CD14-positive monocyte (primary cell): ENCODE measurements at regions not wholly inside any gene's neighbourhood (a gene's known extent, or its start where the extent isn't known, plus 50 kb on each side); places are given as distances from the start of the nearest gene placed in this dataset.

ENCODE experiments used
- DNase-seq, 3 donors: peaks; one replicate each; pipeline ENCODE4 v3.0.0-alpha.2; 2011 to 2022
- H2AFZ ChIP-seq: 2 replicates; pipeline ENCODE4 v1.6.0; 2012; ENCODE audit warnings: mild to moderate bottlenecking, low read depth, low read length, inconsistent platforms; ENCODE audit not compliant: insufficient read depth, poor library complexity, severe bottlenecking
- H3K27ac ChIP-seq, 2 donors: 1 replicate in 1 of 2; 2 replicates in 1 of 2; pipeline ENCODE4 v1.5.1; 2012 to 2013; ENCODE audit warnings: low read length in 2 of 2, control low read depth in 1 of 2, inconsistent platforms in 1 of 2, low read depth in 1 of 2, mild to moderate bottlenecking in 1 of 2
- H3K27me3 ChIP-seq, 2 donors: one replicate each; pipeline versions ENCODE4 v1.6.0 to v1.6.1; 2011 to 2013; ENCODE audit warnings: low read length in 2 of 2; ENCODE audit not compliant: control insufficient read depth in 2 of 2, insufficient read depth in 2 of 2
- H3K36me3 ChIP-seq, 2 donors: replicated peaks in 1 of 2; 1 replicate in 1 of 2; 2 replicates in 1 of 2; pipeline versions ENCODE4 v1.5.1 to v1.6.1; 2012 to 2013; ENCODE audit warnings: low read length in 2 of 2, control low read depth in 1 of 2, inconsistent platforms in 1 of 2, mild to moderate bottlenecking in 1 of 2; ENCODE audit not compliant: insufficient read depth in 2 of 2, control insufficient read depth in 1 of 2
- H3K4me1 ChIP-seq, 2 donors: 1 replicate in 1 of 2; 2 replicates in 1 of 2; pipeline versions ENCODE4 v1.5.1 to v1.6.1; 2012 to 2013; ENCODE audit warnings: low read length in 2 of 2, control low read depth in 1 of 2, inconsistent platforms in 1 of 2, mild to moderate bottlenecking in 1 of 2, moderate library complexity in 1 of 2; ENCODE audit not compliant: insufficient read depth in 2 of 2, control insufficient read depth in 1 of 2
- H3K4me2 ChIP-seq: replicated peaks from 2 replicates; pipeline ENCODE3; 2012; ENCODE audit warnings: low read length, moderate library complexity, mild to moderate bottlenecking; ENCODE audit not compliant: poor library complexity, severe bottlenecking; ENCODE audit errors: extremely low read depth
- H3K4me3 ChIP-seq, 3 experiments: fragments of 200-600 bp in 1 of 3; sonication (generic) in 1 of 3; replicated peaks in 1 of 3; 1 replicate in 2 of 3; 2 replicates in 1 of 3; pipeline ENCODE4 v1.5.1; 2011 to 2013; ENCODE audit warnings: low read length in 3 of 3, mild to moderate bottlenecking in 3 of 3, control low read depth in 2 of 3, low read depth in 2 of 3, inconsistent platforms in 1 of 3, moderate library complexity in 1 of 3
- H3K79me2 ChIP-seq: 2 replicates; pipeline ENCODE4 v1.6.0; 2012; ENCODE audit warnings: mild to moderate bottlenecking, control low read depth, inconsistent platforms, low read length, moderate library complexity; ENCODE audit not compliant: insufficient read depth
- H3K9ac ChIP-seq: 2 replicates; pipeline ENCODE4 v1.6.0; 2017; ENCODE audit warnings: low read length, mild to moderate bottlenecking; ENCODE audit not compliant: insufficient read depth, poor library complexity, severe bottlenecking
- H3K9me3 ChIP-seq, 2 donors: replicated peaks in 1 of 2; 1 replicate in 1 of 2; 2 replicates in 1 of 2; pipeline versions ENCODE4 v1.5.1 to v1.6.1; 2012 to 2013; ENCODE audit warnings: low read length in 2 of 2, control low read depth in 1 of 2; ENCODE audit not compliant: control insufficient read depth in 1 of 2, insufficient read depth in 1 of 2
- H4K20me1 ChIP-seq: 2 replicates; pipeline ENCODE4 v1.6.0; 2012; ENCODE audit warnings: mild to moderate bottlenecking, low read length, control low read depth, moderate library complexity; ENCODE audit not compliant: insufficient read depth
- H3K27ac Mint-ChIP-seq, 7 donors: one replicate each; pipeline ENCODE4 v1.8.0; 2020; ENCODE audit warnings: mild to moderate bottlenecking in 7 of 7, mixed read lengths in 7 of 7, moderate library complexity in 6 of 7, inconsistent platforms in 2 of 7
- H3K27me3 Mint-ChIP-seq, 3 donors: one replicate each; pipeline ENCODE4 v1.8.0; 2021 to 2022; ENCODE audit warnings: low read depth in 3 of 3, mild to moderate bottlenecking in 3 of 3, mixed read lengths in 3 of 3, moderate library complexity in 3 of 3, inconsistent platforms in 1 of 3
- H3K36me3 Mint-ChIP-seq, 2 donors: one replicate each; pipeline ENCODE4 v1.8.0; 2020; ENCODE audit warnings: mixed read lengths in 2 of 2, inconsistent platforms in 1 of 2, mild to moderate bottlenecking in 1 of 2
- H3K4me1 Mint-ChIP-seq: one replicate; pipeline ENCODE4 v1.8.0; 2020; ENCODE audit warnings: mild to moderate bottlenecking, mixed read lengths
- H3K4me3 Mint-ChIP-seq, 2 donors: one replicate each; pipeline ENCODE4 v1.8.0; 2020; ENCODE audit warnings: mild to moderate bottlenecking in 2 of 2, mixed read lengths in 2 of 2, moderate library complexity in 1 of 2
- H3K9me3 Mint-ChIP-seq, 7 donors: one replicate each; pipeline ENCODE4 v1.8.0; 2020 to 2022; ENCODE audit warnings: mixed read lengths in 7 of 7, mild to moderate bottlenecking in 6 of 7, moderate library complexity in 6 of 7, inconsistent platforms in 2 of 7
- WGBS: methylation state at CpG from one replicate; pipeline ENCODE4 v1.1.5; 2013; ENCODE audit warnings: missing lambda C conversion rate; ENCODE audit not compliant: insufficient coverage; 5-methylcytosine and 5-hydroxymethylcytosine counted together
- intact Hi-C, 2 donors: fragments of 100-400 bp; cut with micrococcal nuclease; formaldehyde crosslinking; loops; one replicate each; pipeline versions ENCODE4 v1.15.0 to v1.15.1; 2023
- TF ChIP-seq, protein P1 (sequence below): fragments of 200-600 bp; IDR thresholded peaks from one replicate; pipeline ENCODE4 v1.8.0; 2022; ENCODE audit warnings: antibody characterized with exemption, mild to moderate bottlenecking

DNA sequence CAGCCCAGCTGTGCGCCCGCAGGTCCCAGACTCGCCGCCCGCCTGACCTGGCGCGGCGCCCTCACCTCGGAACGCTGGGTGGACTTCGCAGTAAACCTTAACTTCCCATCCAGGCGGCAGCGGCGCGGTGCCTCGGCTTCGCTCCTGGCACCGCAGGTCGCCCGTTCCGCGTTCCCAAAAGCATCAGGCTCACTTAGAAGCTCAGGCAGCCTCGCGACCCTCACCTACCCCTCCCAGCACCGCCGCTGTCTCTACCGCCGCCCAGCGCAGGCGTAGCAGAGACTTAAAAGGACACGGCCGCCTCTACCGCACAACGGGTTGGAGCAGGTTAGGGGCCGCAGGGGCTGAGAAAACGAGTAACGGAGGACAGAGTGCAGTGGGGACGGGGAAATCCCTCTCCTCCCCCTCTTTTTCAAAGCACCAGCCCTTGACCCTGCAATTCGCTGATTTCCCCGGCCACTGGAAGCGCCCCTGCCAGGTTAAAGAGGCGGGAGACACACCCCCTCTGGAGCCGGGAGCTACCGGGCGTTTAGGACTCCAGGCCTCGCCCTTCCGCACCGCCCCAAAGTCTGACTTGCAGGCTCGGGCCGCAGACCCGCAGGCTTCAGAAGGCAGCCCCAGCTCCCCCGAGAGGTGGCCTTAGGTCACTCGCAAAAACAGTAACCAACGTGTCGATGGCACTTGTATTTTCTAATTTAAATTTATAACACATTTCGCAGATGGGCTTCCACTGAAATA is 328.5 kb downstream of the FAM72C start:
- Histone ChIP-seq H4K20me1 (no peaks in the 10 kb centered on the region), H2AFZ (no peak overlapping the region), H3K9me3 (peaks cover 0 to 4% of the 10 kb centered on the region in 2 donors), H3K9ac (no peak overlapping the region), H3K27ac (no peak overlapping the region), H3K36me3 (no peaks in the 10 kb centered on the region), H3K79me2 (no peaks in the 10 kb centered on the region), H3K4me1 (no peaks in the 10 kb centered on the region), H3K27me3 (peaks cover 42 to 62% of the 10 kb centered on the region in 2 donors), H3K4me3 (no peak overlapping the region), H3K4me2 (no peak overlapping the region)
- Mint-ChIP-seq H3K4me3 (peak overlapping the region in 1 of 2 donors; percentile 53), H3K4me1 (no peaks in the 10 kb centered on the region), H3K9me3 (peaks cover 2 to 38% (median 19%) of the 10 kb centered on the region in 7 donors), H3K36me3 (no peaks in the 10 kb centered on the region), H3K27me3 (peaks cover 54 to 61% (median 56%) of the 10 kb centered on the region in 3 donors), H3K27ac (no peak overlapping the region)
- intact Hi-C loops = no loop called here
- TF ChIP-seq, protein P1, sequence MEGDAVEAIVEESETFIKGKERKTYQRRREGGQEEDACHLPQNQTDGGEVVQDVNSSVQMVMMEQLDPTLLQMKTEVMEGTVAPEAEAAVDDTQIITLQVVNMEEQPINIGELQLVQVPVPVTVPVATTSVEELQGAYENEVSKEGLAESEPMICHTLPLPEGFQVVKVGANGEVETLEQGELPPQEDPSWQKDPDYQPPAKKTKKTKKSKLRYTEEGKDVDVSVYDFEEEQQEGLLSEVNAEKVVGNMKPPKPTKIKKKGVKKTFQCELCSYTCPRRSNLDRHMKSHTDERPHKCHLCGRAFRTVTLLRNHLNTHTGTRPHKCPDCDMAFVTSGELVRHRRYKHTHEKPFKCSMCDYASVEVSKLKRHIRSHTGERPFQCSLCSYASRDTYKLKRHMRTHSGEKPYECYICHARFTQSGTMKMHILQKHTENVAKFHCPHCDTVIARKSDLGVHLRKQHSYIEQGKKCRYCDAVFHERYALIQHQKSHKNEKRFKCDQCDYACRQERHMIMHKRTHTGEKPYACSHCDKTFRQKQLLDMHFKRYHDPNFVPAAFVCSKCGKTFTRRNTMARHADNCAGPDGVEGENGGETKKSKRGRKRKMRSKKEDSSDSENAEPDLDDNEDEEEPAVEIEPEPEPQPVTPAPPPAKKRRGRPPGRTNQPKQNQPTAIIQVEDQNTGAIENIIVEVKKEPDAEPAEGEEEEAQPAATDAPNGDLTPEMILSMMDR = no peak
- 2% methylated on average over 41 of the region's 56 CpGs for WGBS
- DNase-seq = no peak

DNA sequence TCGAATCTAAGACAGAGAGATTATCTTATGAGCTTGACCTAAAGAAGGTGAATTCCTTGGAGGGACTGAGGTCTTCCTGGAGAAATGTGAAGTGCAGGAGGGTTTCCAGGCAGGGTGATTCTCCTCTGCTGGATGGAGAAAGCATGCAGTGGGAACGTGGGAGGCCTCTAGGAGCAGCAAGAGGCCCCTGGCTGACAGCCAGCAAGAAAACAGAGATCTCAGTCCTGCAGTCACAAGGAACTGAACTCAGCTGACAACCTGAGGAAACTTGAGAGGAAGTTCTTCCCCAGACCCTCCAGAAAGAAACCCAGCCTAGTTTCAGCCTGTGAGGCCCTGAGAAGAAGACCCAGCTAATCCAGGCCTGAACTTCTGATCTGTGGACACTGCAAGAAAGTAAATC is 345.9 kb downstream of the FAM72C start:
- H3K36me3 ChIP-seq = no peaks in the 10 kb centered on the region
- 100% methylated on average over 1 of the region's 2 CpGs for WGBS
- intact Hi-C loops = no loop called here
- H4K20me1 ChIP-seq = no peaks in the 10 kb centered on the region
- no peak overlapping the region for H3K9ac ChIP-seq
- DNase-seq = no peak
- Mint-ChIP-seq H3K27ac (no peak overlapping the region), H3K4me1 (no peaks in the 10 kb centered on the region), H3K27me3 (peaks cover 3 to 11% (median 5%) of the 10 kb centered on the region in 3 donors), H3K36me3 (no peaks in the 10 kb centered on the region), H3K9me3 (peaks cover 0 to 3% (median 0%) of the 10 kb centered on the region in 7 donors), H3K4me3 (no peak overlapping the region)
- H3K4me3 ChIP-seq = no peak overlapping the region
- no peak overlapping the region for H2AFZ ChIP-seq
- no peaks in the 10 kb centered on the region for H3K79me2 ChIP-seq
- H3K4me1 ChIP-seq = no peaks in the 10 kb centered on the region
- no peak overlapping the region for H3K4me2 ChIP-seq
- no peaks in the 10 kb centered on the region for H3K27me3 ChIP-seq
- H3K27ac ChIP-seq = no peak overlapping the region
- no peaks in the 10 kb centered on the region for H3K9me3 ChIP-seq
- TF ChIP-seq, protein P1 = no peak
